ENCODE measurements at regions not wholly inside any gene's neighbourhood (a gene's known extent, or its start where the extent isn't known, plus 50 kb on each side); places are given as distances from the start of the nearest gene placed in this dataset.

DNA sequence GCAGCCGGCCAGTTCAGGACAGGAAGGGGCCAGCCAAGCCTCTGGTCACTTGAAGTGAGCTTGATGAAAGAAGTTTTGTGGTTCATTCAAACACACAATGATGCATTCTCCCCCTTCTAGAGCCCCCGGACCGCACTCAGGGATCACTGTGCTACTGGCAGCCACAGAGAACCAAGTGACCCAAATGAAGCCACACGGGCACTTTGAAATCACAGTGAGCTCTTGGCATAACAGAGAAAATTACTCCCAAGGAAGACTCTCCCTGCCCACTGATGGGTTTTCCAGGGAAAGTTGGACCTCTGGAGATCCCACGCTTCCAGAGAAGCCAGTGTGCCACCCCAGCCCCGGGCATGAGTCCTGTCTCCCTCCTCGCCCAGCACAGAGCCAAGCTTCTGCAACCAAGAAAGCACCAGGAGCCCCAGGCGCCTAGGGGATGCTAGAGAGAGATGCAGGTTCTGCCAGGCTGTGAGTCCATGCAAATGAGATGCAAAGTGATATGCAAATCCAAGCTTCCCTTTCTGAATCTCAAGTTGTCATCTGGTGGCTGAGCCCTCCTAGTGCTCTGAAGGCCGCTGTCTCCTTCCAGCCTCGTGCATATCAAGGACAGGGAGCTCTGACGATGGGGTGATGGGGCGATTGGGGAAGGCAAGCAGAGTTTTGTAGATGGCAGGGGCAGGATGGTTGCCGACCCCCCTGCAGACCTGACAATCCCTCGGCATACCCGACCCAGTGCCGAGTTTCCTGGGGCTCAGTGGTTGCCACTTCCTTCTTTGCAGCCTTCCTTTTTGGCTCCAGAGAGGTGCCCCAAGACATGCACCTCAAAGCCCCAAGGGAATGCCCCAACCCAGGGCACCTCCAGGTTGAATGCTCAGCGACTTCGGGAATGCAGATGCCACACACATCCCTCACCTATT is 59.7 kb upstream of the TNRC6C start:
- TF ChIP-seq NFIC (IDR thresholded peaks at IDR 0.05) (no peak), EP300 (IDR thresholded peaks at IDR 0.05; ENCODE audit: low read length) (no peak), CEBPB (tag; IDR thresholded peaks at IDR 0.05) (no peak)
